ENCODE measurements at regions not wholly inside any gene's neighbourhood (a gene's known extent, or its start where the extent isn't known, plus 50 kb on each side); places are given as distances from the start of the nearest gene placed in this dataset.

DNA sequence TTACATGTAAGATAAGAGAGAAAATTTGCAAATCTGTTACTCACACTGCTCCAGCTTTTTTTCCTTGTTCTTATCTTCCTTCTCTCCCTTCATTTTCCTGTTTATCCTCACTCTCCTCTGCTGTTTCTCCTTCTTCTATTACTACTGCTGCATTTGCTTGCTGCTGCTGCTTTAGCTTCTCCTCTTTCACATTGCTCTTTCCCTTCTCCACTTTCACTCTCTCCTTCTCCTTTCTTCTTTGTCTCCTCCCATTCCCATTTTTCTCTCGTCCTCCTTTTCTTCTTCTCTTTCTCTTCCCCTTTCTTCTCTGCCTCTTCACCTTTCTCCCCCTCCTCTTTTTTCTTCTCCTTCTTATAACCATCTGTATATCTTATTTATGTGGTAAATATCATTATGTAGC is 288.6 kb downstream of the CDH9 start:
- TF ChIP-seq POLR2A (IDR thresholded peaks at IDR 0.05) = no peak
- no peak for TF ChIP-seq CTCF (IDR thresholded peaks at IDR 0.05 in 8 of 11, conservative IDR thresholded peaks at IDR 0.05 in 3 of 11)

All from spleen (tissue), 7 donors.